ENCODE measurements at regions not wholly inside any gene's neighbourhood (a gene's known extent, or its start where the extent isn't known, plus 50 kb on each side); places are given as distances from the start of the nearest gene placed in this dataset.

DNA sequence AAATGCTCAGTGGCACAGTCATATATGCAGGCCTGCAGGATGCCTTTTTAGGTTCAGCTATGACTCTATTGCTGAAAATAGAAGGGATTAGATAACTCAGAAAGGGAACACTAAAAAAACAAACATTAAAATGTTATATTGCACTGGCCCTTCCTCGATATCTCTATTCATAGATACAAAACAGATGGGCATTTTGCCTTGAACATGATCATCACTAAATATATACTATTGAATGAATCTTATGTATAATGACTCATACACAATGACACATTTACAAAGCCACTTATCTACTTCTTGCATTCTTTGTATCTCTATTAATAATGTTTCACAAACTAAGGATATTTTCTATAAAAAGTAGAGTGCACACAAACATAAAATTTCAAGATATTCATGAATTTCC lies 2352.8 kb upstream of the RAG2 start:
- no peak for ATAC-seq
- TF ChIP-seq, protein P1, sequence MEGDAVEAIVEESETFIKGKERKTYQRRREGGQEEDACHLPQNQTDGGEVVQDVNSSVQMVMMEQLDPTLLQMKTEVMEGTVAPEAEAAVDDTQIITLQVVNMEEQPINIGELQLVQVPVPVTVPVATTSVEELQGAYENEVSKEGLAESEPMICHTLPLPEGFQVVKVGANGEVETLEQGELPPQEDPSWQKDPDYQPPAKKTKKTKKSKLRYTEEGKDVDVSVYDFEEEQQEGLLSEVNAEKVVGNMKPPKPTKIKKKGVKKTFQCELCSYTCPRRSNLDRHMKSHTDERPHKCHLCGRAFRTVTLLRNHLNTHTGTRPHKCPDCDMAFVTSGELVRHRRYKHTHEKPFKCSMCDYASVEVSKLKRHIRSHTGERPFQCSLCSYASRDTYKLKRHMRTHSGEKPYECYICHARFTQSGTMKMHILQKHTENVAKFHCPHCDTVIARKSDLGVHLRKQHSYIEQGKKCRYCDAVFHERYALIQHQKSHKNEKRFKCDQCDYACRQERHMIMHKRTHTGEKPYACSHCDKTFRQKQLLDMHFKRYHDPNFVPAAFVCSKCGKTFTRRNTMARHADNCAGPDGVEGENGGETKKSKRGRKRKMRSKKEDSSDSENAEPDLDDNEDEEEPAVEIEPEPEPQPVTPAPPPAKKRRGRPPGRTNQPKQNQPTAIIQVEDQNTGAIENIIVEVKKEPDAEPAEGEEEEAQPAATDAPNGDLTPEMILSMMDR (IDR thresholded peaks at IDR 0.05) = no peak
- no peak for DNase-seq
- Histone ChIP-seq H3K9me3 (peaks cover 6% of the 10 kb centered on the region), H3K4me1 (ENCODE audit: low read depth) (no peaks in the 10 kb centered on the region), H3K4me3 (no peak overlapping the region), H3K36me3 (ENCODE audit: low read depth) (no peaks in the 10 kb centered on the region)
- intact Hi-C loops (cut with DNase I, micrococcal nuclease) = no loop called here

DNA sequence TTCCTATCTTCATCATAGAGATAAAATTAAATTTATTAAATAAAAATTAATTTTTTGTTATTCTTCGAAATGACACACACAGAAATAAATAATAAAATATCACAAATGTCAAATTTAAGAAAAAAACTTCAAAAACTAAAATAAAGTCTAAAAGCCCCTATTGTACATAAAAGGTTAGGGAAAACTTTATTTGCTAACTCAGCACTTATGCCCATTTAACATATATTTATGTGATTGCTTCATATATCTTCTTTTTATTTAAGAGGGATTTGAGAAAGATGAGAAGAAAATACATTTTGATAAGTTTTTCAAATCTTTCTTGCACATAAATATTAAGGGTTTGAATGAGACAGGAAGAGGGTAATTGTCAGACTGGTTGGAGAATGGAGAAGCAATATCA lies 2350.4 kb upstream of the RAG2 start:
- Histone ChIP-seq H3K4me1 (ENCODE audit: low read depth) (no peaks in the 10 kb centered on the region), H3K4me3 (no peak overlapping the region), H3K9me3 (peaks cover 10% of the 10 kb centered on the region), H3K36me3 (ENCODE audit: low read depth) (no peaks in the 10 kb centered on the region)
- TF ChIP-seq, protein P1 (IDR thresholded peaks at IDR 0.05) = no peak
- no peak for ATAC-seq
- intact Hi-C loops (cut with DNase I, micrococcal nuclease) = no loop called here
- DNase-seq = no peak

DNA sequence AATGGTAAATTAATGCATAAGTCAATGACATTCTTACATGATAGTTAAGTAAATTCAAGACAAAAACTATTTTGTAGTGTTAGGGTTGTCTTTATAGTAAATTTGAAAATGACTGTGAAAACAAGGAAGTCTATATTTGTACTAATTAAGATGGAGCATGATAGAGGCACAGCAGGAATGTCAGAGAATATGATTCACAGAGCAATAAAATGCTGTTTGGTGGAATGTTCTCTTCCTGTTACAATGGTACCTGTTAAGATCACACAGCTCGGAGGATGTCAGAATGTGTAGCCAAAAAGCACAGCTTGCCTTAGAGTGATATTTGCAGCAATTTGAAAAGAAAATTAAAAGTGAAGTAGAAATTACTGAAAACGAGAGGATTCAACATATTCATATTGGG lies 2339.7 kb upstream of the RAG2 start:
- Histone ChIP-seq H3K4me1 (ENCODE audit: low read depth) (no peaks in the 10 kb centered on the region), H3K36me3 (ENCODE audit: low read depth) (no peaks in the 10 kb centered on the region), H3K4me3 (no peak overlapping the region), H3K9me3 (no peaks in the 10 kb centered on the region)
- DNase-seq (no peak), ATAC-seq (no peak)
- TF ChIP-seq, protein P1 (IDR thresholded peaks at IDR 0.05) = no peak
- intact Hi-C loops (cut with DNase I, micrococcal nuclease) = no loop called here

DNA sequence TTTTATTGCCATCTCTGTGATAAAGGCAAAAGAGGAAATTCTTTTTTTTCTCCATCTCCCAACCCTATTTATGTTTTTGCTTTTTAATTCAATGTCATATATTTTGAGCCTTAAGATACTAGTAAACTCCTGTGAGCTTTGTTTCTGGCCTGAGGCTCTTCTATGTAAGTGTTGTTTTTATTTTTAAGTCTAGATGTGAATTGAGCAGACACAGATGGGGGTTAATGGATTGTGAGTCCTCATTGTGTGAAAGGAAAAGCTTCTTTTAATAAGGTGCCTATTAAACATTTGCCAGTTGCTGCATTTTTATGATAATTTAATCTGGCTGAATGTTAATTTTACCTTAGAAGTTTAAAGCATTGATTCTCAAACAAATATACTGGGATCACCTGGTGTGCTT lies 2337.9 kb upstream of the RAG2 start:
- TF ChIP-seq, protein P1 (IDR thresholded peaks at IDR 0.05) = no peak
- no peaks in the 10 kb centered on the region for H3K36me3 ChIP-seq (ENCODE audit: low read depth)
- intact Hi-C loops (cut with DNase I, micrococcal nuclease) = no loop called here
- H3K9me3 ChIP-seq = no peaks in the 10 kb centered on the region
- H3K4me1 ChIP-seq (ENCODE audit: low read depth) = no peaks in the 10 kb centered on the region
- no peak overlapping the region for H3K4me3 ChIP-seq
- no peak for ATAC-seq
- no peak for DNase-seq

DNA sequence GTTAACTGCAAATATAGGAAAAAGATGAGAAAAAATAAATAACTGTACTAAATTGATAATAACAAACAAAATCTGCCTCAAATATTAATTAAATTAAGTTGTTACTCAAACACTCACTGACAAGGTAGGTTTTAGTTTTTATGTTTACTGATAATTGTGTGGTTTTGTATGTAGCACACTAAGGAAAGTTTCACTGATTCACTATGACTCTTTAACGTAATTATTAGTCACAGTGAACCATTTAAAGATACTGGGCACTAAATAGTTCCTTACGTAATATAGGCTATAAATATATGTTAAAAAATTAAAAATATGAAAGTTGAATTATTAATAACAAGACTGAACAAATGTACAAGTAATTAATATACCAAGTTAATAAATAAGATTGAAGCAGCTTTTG lies 2330.0 kb upstream of the RAG2 start:
- TF ChIP-seq, protein P1 (IDR thresholded peaks at IDR 0.05) = no peak
- H3K4me1 ChIP-seq (ENCODE audit: low read depth) = no peaks in the 10 kb centered on the region
- no peak overlapping the region for H3K4me3 ChIP-seq
- intact Hi-C loops (cut with DNase I, micrococcal nuclease) = no loop called here
- no peaks in the 10 kb centered on the region for H3K36me3 ChIP-seq (ENCODE audit: low read depth)
- no peaks in the 10 kb centered on the region for H3K9me3 ChIP-seq
- ATAC-seq (no peak), DNase-seq (no peak)

DNA sequence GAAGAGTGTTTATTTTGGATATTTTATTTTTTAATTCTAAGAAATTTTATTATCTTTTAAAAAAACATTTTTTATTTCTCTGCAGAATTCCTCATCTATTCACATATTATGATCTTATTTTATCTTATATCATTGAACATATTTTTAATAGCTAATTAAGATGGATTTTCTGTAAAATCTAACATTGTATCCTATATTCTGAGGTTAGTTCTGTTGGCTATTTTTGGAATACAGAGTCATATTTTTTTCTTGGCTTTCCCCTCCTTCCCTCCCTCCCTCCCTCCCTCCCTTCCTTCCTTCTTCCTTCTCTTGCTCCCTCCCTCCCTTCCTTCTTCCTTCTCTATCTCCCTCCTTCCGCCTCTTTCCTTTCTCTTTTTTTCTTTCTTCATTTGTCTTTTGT lies 2326.6 kb upstream of the RAG2 start:
- Histone ChIP-seq H3K4me3 (no peak overlapping the region), H3K36me3 (ENCODE audit: low read depth) (no peaks in the 10 kb centered on the region), H3K4me1 (ENCODE audit: low read depth) (no peaks in the 10 kb centered on the region), H3K9me3 (no peaks in the 10 kb centered on the region)
- TF ChIP-seq, protein P1 (IDR thresholded peaks at IDR 0.05) = no peak
- DNase-seq (no peak), ATAC-seq (no peak)
- intact Hi-C loops (cut with DNase I, micrococcal nuclease) = no loop called here

All from mucosa of descending colon (tissue), 3 donors.